H9 (cell line): ENCODE measurements at regions not wholly inside any gene's neighbourhood (a gene's known extent, or its start where the extent isn't known, plus 50 kb on each side); places are given as distances from the start of the nearest gene placed in this dataset.

ENCODE experiments used
- DNase-seq: peaks from one replicate; pipeline ENCODE4 v3.0.0-alpha.2; 2017
- H2AFZ ChIP-seq: one replicate; pipeline ENCODE4 v1.6.1; 2013; ENCODE audit warnings: mild to moderate bottlenecking, low read length, control low read depth, moderate library complexity
- H2AK5ac ChIP-seq: 2 replicates; pipeline ENCODE4 v1.6.1; 2013; ENCODE audit warnings: low read length, control low read depth, mixed read lengths; ENCODE audit not compliant: insufficient read length
- H2BK120ac ChIP-seq: one replicate; pipeline ENCODE4 v1.6.1; 2013; ENCODE audit warnings: low read depth, mild to moderate bottlenecking, low read length, control low read depth, inconsistent platforms; ENCODE audit not compliant: poor library complexity, severe bottlenecking
- H2BK12ac ChIP-seq: 2 replicates; pipeline ENCODE4 v1.6.1; 2013; ENCODE audit warnings: low read length, control low read depth, mixed read lengths, low read depth; ENCODE audit not compliant: insufficient read length
- H2BK15ac ChIP-seq: 2 replicates; pipeline ENCODE4 v1.6.1; 2013; ENCODE audit warnings: low read depth, low read length, control low read depth
- H2BK20ac ChIP-seq: one replicate; pipeline ENCODE4 v1.6.1; 2013; ENCODE audit warnings: low read depth, mild to moderate bottlenecking, low read length, control low read depth, inconsistent platforms; ENCODE audit not compliant: poor library complexity, severe bottlenecking
- H2BK5ac ChIP-seq: 2 replicates; pipeline ENCODE4 v1.6.1; 2013; ENCODE audit warnings: low read length, control low read depth, mixed read lengths; ENCODE audit not compliant: insufficient read length
- H3K14ac ChIP-seq: 2 replicates; pipeline ENCODE4 v1.6.1; 2013; ENCODE audit warnings: low read length, control low read depth; ENCODE audit not compliant: insufficient read depth
- H3K18ac ChIP-seq: 2 replicates; pipeline ENCODE4 v1.6.1; 2013; ENCODE audit warnings: low read depth, mild to moderate bottlenecking, mixed read lengths, low read length, control low read depth; ENCODE audit not compliant: insufficient read length
- H3K23ac ChIP-seq: 2 replicates; pipeline ENCODE4 v1.6.1; 2013; ENCODE audit warnings: low read length, control low read depth, mixed read lengths, low read depth; ENCODE audit not compliant: insufficient read length
- H3K23me2 ChIP-seq: 2 replicates; pipeline ENCODE4 v1.6.1; 2013; ENCODE audit warnings: low read depth, mild to moderate bottlenecking, mixed read lengths, low read length, control low read depth; ENCODE audit not compliant: insufficient read length, poor library complexity, severe bottlenecking
- H3K27ac ChIP-seq: 2 replicates; pipeline ENCODE4 v1.5.1; 2013; ENCODE audit warnings: low read length, control low read depth, mixed read lengths, low read depth; ENCODE audit not compliant: insufficient read length
- H3K27me3 ChIP-seq: 2 replicates; pipeline ENCODE4 v1.6.1; 2013; ENCODE audit warnings: low read length, control low read depth, inconsistent platforms; ENCODE audit not compliant: insufficient read depth
- H3K4ac ChIP-seq: 2 replicates; pipeline ENCODE4 v1.6.1; 2013; ENCODE audit warnings: low read depth, mild to moderate bottlenecking, control low read depth, inconsistent platforms, low read length, moderate library complexity
- H3K4me1 ChIP-seq: 2 replicates; pipeline ENCODE4 v1.6.1; 2013; ENCODE audit warnings: low read length, control low read depth, inconsistent platforms; ENCODE audit not compliant: insufficient read depth
- H3K4me2 ChIP-seq: 2 replicates; pipeline ENCODE4 v1.6.1; 2013; ENCODE audit warnings: low read length, control low read depth, mixed read lengths; ENCODE audit not compliant: insufficient read length, insufficient read depth
- H3K56ac ChIP-seq: 2 replicates; pipeline ENCODE4 v1.6.1; 2013; ENCODE audit warnings: low read depth, mild to moderate bottlenecking, mixed read lengths, low read length, control low read depth; ENCODE audit not compliant: insufficient read length
- H3K79me1 ChIP-seq: 2 replicates; pipeline ENCODE4 v1.6.1; 2013; ENCODE audit warnings: low read depth, mild to moderate bottlenecking, moderate library complexity, low read length, control low read depth, inconsistent platforms; ENCODE audit not compliant: insufficient read depth, poor library complexity, severe bottlenecking
- H3K79me2 ChIP-seq: 2 replicates; pipeline ENCODE4 v1.6.1; 2013; ENCODE audit warnings: low read length, control low read depth, inconsistent platforms; ENCODE audit not compliant: insufficient read depth
- H3K9ac ChIP-seq: 2 replicates; pipeline ENCODE4 v1.6.1; 2013; ENCODE audit warnings: low read length, control low read depth, mixed read lengths; ENCODE audit not compliant: insufficient read length; ENCODE audit errors: extremely low read depth
- H3K9me3 ChIP-seq: one replicate; pipeline ENCODE4 v1.6.1; 2013; ENCODE audit warnings: low read depth, low read length, inconsistent platforms; ENCODE audit not compliant: control insufficient read depth
- H3T11ph ChIP-seq: one replicate; pipeline ENCODE4 v1.6.1; 2013; ENCODE audit warnings: mild to moderate bottlenecking, low read length, control low read depth, inconsistent platforms
- H4K20me1 ChIP-seq: one replicate; pipeline ENCODE4 v1.6.1; 2013; ENCODE audit not compliant: control insufficient read depth, insufficient read length, insufficient read depth
- H4K5ac ChIP-seq: 2 replicates; pipeline ENCODE4 v1.6.1; 2013; ENCODE audit warnings: low read depth, mild to moderate bottlenecking, mixed read lengths, low read length, control low read depth; ENCODE audit not compliant: insufficient read length
- H4K8ac ChIP-seq: replicated peaks from 2 replicates; pipeline ENCODE4 v1.6.1; 2013; ENCODE audit warnings: low read length, control low read depth, mixed read lengths, low read depth; ENCODE audit not compliant: insufficient read length
- H4K91ac ChIP-seq: 2 replicates; pipeline ENCODE4 v1.6.1; 2013; ENCODE audit warnings: low read depth, mild to moderate bottlenecking, moderate library complexity, mixed read lengths, low read length, control low read depth; ENCODE audit not compliant: insufficient read length
- H3K27ac Mint-ChIP-seq, 3 experiments: 2 replicates in 2 of 3; 3 replicates in 1 of 3; pipeline ENCODE4 v1.8.0; 2020 to 2021; ENCODE audit warnings: mixed read lengths in 3 of 3, mild to moderate bottlenecking in 1 of 3, moderate library complexity in 1 of 3
- H3K27me3 Mint-ChIP-seq: 2 replicates; pipeline ENCODE4 v1.8.0; 2021; ENCODE audit warnings: low read depth, mild to moderate bottlenecking, moderate library complexity, mixed read lengths
- H3K36me3 Mint-ChIP-seq, 3 experiments: 2 replicates in 2 of 3; 3 replicates in 1 of 3; pipeline ENCODE4 v1.8.0; 2020 to 2021; ENCODE audit warnings: low read depth in 3 of 3, mixed read lengths in 3 of 3; ENCODE audit not compliant: insufficient read depth in 1 of 3
- H3K4me1 Mint-ChIP-seq, 2 experiments: 2 replicates each; pipeline ENCODE4 v1.8.0; 2020; ENCODE audit warnings: mixed read lengths in 2 of 2
- H3K4me3 Mint-ChIP-seq, 2 experiments: 2 replicates in 1 of 2; 3 replicates in 1 of 2; pipeline ENCODE4 v1.8.0; 2020 to 2021; ENCODE audit warnings: mild to moderate bottlenecking in 2 of 2, mixed read lengths in 2 of 2, moderate library complexity in 1 of 2
- H3K9me3 Mint-ChIP-seq, 2 experiments: 2 replicates in 1 of 2; 3 replicates in 1 of 2; pipeline ENCODE4 v1.8.0; 2020; ENCODE audit warnings: mild to moderate bottlenecking in 2 of 2, mixed read lengths in 2 of 2, moderate library complexity in 1 of 2
- WGBS: extraction: QIAGEN DNeasy Blood & Tissue Kit; methylation state at CpG from one replicate; pipeline ENCODE4 v1.1.7; 2013; ENCODE audit warnings: missing lambda C conversion rate, low lambda C conversion rate, mixed read lengths; ENCODE audit not compliant: insufficient read length; ENCODE audit errors: extremely low coverage; 5-methylcytosine and 5-hydroxymethylcytosine counted together
- TF ChIP-seq, protein P1 (sequence below): fragments of 200-600 bp; sonication (generic); conservative IDR thresholded peaks from 3 replicates; pipeline ENCODE4 v1.8.0; 2021; ENCODE audit warnings: antibody characterized with exemption, mild to moderate bottlenecking

DNA sequence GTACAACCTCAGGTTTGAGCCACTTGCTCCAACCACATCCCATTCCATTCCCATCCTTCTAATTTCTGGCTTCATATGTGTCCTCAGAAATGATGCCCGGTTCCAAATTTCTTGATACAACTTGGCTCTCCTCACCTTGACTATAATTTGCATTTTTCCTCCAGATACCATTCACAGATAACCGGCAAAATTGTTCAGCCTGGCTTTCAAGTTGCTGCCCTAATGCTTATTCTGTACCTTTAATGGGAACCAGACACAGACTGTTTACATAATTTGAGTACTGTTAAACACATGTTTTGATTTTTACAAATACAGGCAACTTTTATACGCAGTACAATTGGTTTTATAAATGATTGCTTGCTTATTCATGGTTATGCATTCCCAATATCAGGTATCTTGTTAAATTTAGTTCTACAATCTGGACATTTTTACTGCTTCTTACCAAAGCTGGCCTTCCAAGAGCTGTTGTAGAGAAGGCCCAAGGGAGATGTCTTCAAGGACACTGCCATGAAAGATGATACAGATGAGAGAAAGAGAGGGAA is 649.5 kb upstream of the CAMK1G start:
- Mint-ChIP-seq H3K36me3 (no peaks in the 10 kb centered on the region), H3K9me3 (no peaks in the 10 kb centered on the region), H3K27me3 (no peaks in the 10 kb centered on the region), H3K4me3 (no peak overlapping the region), H3K4me1 (peaks cover 18 to 22% of the 10 kb centered on the region in 2 experiments), H3K27ac (no peak overlapping the region)
- no peaks in the 10 kb centered on the region for H3K79me1 ChIP-seq
- H4K5ac ChIP-seq = no peak overlapping the region
- no peak overlapping the region for H4K91ac ChIP-seq
- H2AK5ac ChIP-seq = no peak overlapping the region
- no peak overlapping the region for H3K56ac ChIP-seq
- H3T11ph ChIP-seq = no peak overlapping the region
- H3K27ac ChIP-seq = no peak overlapping the region
- H4K8ac ChIP-seq = no peak overlapping the region
- no peak for DNase-seq
- H3K27me3 ChIP-seq = no peaks in the 10 kb centered on the region
- WGBS = no CpG with 5 or more reads among the region's 3 CpGs
- no peak overlapping the region for H2BK20ac ChIP-seq
- TF ChIP-seq, protein P1, sequence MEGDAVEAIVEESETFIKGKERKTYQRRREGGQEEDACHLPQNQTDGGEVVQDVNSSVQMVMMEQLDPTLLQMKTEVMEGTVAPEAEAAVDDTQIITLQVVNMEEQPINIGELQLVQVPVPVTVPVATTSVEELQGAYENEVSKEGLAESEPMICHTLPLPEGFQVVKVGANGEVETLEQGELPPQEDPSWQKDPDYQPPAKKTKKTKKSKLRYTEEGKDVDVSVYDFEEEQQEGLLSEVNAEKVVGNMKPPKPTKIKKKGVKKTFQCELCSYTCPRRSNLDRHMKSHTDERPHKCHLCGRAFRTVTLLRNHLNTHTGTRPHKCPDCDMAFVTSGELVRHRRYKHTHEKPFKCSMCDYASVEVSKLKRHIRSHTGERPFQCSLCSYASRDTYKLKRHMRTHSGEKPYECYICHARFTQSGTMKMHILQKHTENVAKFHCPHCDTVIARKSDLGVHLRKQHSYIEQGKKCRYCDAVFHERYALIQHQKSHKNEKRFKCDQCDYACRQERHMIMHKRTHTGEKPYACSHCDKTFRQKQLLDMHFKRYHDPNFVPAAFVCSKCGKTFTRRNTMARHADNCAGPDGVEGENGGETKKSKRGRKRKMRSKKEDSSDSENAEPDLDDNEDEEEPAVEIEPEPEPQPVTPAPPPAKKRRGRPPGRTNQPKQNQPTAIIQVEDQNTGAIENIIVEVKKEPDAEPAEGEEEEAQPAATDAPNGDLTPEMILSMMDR = no peak
- no peak overlapping the region for H3K4ac ChIP-seq
- H3K23me2 ChIP-seq = no peaks in the 10 kb centered on the region
- H2BK12ac ChIP-seq = no peak overlapping the region
- no peaks in the 10 kb centered on the region for H3K4me1 ChIP-seq
- H3K79me2 ChIP-seq = no peaks in the 10 kb centered on the region
- H2BK120ac ChIP-seq = no peak overlapping the region
- no peak overlapping the region for H3K14ac ChIP-seq
- no peak overlapping the region for H3K18ac ChIP-seq
- no peak overlapping the region for H2BK15ac ChIP-seq
- no peak overlapping the region for H3K23ac ChIP-seq
- H3K9me3 ChIP-seq = no peaks in the 10 kb centered on the region
- H3K4me2 ChIP-seq = no peak overlapping the region
- no peak overlapping the region for H2BK5ac ChIP-seq
- no peaks in the 10 kb centered on the region for H4K20me1 ChIP-seq
- H3K9ac ChIP-seq = no peak overlapping the region
- H2AFZ ChIP-seq = no peak overlapping the region
